Breast epithelium (tissue), 3 donors: ENCODE measurements at regions not wholly inside any gene's neighbourhood (a gene's known extent, or its start where the extent isn't known, plus 50 kb on each side); places are given as distances from the start of the nearest gene placed in this dataset.

Experiments used
- POLR2A ChIP-seq: fragments of 450-650 bp; IDR thresholded peaks from one replicate; pipeline ENCODE4 v1.6.1; 2016; ENCODE audit warnings: antibody characterized with exemption, mild to moderate bottlenecking, moderate library complexity
- POLR2AphosphoS5 ChIP-seq, 3 donors: sonication (generic); formaldehyde crosslinking; IDR thresholded peaks; one replicate each; pipeline ENCODE4 v1.6.1; 2017; ENCODE audit warnings: antibody characterized with exemption in 3 of 3
- TF ChIP-seq, protein P1 (sequence below), 3 donors: fragments of 450-650 bp; IDR thresholded peaks; one replicate each; pipeline ENCODE4 v1.5.1; 2016 to 2017; ENCODE audit warnings: antibody characterized with exemption in 3 of 3, mild to moderate bottlenecking in 3 of 3, moderate library complexity in 3 of 3

DNA sequence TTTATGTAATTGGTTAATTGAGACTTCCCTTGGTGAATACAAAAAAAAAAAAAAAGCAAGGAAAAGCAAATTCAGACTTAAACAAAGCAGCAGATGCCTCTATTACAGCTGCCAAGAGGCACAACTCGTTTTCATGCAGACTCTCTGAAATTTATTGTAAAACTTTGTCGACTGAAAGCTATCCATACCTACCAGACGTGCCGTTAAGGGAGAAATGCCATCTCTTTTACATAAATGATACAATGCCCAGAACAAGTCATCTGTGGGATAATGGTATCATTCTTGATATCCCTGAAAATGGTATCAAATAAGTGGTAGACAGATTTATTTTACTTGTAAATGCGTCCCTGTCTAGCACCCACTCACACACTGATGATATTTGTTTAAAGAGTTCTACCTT lies 724.2 kb downstream of the NSUN3 start:
- TF ChIP-seq, protein P1, sequence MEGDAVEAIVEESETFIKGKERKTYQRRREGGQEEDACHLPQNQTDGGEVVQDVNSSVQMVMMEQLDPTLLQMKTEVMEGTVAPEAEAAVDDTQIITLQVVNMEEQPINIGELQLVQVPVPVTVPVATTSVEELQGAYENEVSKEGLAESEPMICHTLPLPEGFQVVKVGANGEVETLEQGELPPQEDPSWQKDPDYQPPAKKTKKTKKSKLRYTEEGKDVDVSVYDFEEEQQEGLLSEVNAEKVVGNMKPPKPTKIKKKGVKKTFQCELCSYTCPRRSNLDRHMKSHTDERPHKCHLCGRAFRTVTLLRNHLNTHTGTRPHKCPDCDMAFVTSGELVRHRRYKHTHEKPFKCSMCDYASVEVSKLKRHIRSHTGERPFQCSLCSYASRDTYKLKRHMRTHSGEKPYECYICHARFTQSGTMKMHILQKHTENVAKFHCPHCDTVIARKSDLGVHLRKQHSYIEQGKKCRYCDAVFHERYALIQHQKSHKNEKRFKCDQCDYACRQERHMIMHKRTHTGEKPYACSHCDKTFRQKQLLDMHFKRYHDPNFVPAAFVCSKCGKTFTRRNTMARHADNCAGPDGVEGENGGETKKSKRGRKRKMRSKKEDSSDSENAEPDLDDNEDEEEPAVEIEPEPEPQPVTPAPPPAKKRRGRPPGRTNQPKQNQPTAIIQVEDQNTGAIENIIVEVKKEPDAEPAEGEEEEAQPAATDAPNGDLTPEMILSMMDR (IDR thresholded peaks at IDR 0.05), result no peak
- TF ChIP-seq POLR2A (no peak), POLR2AphosphoS5 (IDR thresholded peaks at IDR 0.05) (no peak)
